Sigmoid colon (tissue), 6 donors: ENCODE measurements at regions not wholly inside any gene's neighbourhood (a gene's known extent, or its start where the extent isn't known, plus 50 kb on each side); places are given as distances from the start of the nearest gene placed in this dataset.

ENCODE experiments used
- DNase-seq: peaks from one replicate; pipeline ENCODE4 v3.0.0-alpha.2; 2019
- H3K27ac ChIP-seq, 4 donors: fragments of 200-600 bp; sonication (generic); one replicate each; pipeline ENCODE4 v1.5.1; 2016 to 2019; ENCODE audit warnings: mild to moderate bottlenecking in 1 of 4
- H3K27me3 ChIP-seq, 3 donors: fragments of 200-600 bp; sonication (generic); one replicate each; pipeline ENCODE4 v1.5.1; 2019; ENCODE audit warnings: mild to moderate bottlenecking in 1 of 3
- H3K36me3 ChIP-seq, 4 donors: fragments of 200-600 bp; sonication (generic); one replicate each; pipeline ENCODE4 v1.5.1; 2016 to 2019
- H3K4me1 ChIP-seq, 4 donors: fragments of 200-600 bp; sonication (generic); one replicate each; pipeline ENCODE4 v1.5.1; 2017 to 2019
- H3K4me3 ChIP-seq, 4 donors: fragments of 200-600 bp; sonication (generic); one replicate each; pipeline ENCODE4 v1.5.1; 2017 to 2019; ENCODE audit warnings: mild to moderate bottlenecking in 2 of 4, moderate library complexity in 1 of 4
- H3K9me3 ChIP-seq, 4 donors: fragments of 200-600 bp in 3 of 4; sonication (generic) in 3 of 4; one replicate each; pipeline versions ENCODE4 v1.5.1 to v1.6.1; 2013 to 2019
- EP300 ChIP-seq, 4 donors: sonication (generic); formaldehyde crosslinking; IDR thresholded peaks; one replicate each; pipeline ENCODE4 v1.6.1; 2017; ENCODE audit warnings: antibody characterized with exemption in 4 of 4
- POLR2A ChIP-seq, 2 donors: fragments of 450-650 bp; IDR thresholded peaks; one replicate each; pipeline ENCODE4 v1.6.1; 2016; ENCODE audit warnings: antibody characterized with exemption in 2 of 2, mild to moderate bottlenecking in 2 of 2, moderate library complexity in 2 of 2
- POLR2AphosphoS5 ChIP-seq, 4 donors: sonication (generic); formaldehyde crosslinking; IDR thresholded peaks; one replicate each; pipeline ENCODE4 v1.6.1; 2017; ENCODE audit warnings: antibody characterized with exemption in 4 of 4
- WGBS, 2 donors: extraction: QIAGEN DNeasy Blood & Tissue Kit; methylation state at CpG; one replicate each; pipeline ENCODE4 v1.1.7; 2013; 5-methylcytosine and 5-hydroxymethylcytosine counted together
- intact Hi-C: fragments of 100-400 bp; cut with DNase I; formaldehyde crosslinking; loops from one replicate; pipeline ENCODE4 v1.15.1; 2023
- TF ChIP-seq, protein P1 (sequence below), 4 experiments: fragments of 450-650 bp in 3 of 4; fragments of 200-600 bp in 1 of 4; IDR thresholded peaks; one replicate each; pipeline ENCODE4 v1.5.1; 2016 to 2019; ENCODE audit warnings: antibody characterized with exemption in 4 of 4, mild to moderate bottlenecking in 3 of 4, moderate library complexity in 2 of 4
- donor health status: healthy with polysubstance abuse.
- donor health status: healthy.

DNA sequence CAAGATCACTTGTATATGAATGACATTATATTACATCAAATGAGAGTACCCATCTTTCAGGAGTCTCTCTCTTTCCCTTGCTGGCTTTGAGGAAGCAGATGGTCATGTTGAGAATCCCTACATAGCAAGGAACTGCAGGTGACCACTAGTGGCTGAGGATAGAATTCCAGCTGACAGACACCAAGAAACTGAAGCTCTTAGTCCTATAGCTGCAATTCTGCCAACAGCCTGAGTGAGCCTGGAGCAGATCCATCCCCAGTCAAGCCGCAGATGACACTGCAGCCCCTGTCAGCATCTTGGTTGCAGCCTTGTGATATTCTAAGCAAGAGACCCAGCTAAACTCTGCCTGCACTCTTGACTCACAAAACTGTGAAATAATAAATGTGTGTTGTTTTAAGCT lies 531.5 kb downstream of the CSNK1G3 start:
- Histone ChIP-seq H3K4me3 (no peak overlapping the region), H3K4me1 (peaks cover 0 to 13% (median 12%) of the 10 kb centered on the region in 4 donors), H3K27ac (no peak overlapping the region), H3K36me3 (no peaks in the 10 kb centered on the region), H3K27me3 (no peaks in the 10 kb centered on the region), H3K9me3 (no peaks in the 10 kb centered on the region)
- intact Hi-C loops: no loop called here
- WGBS, 2 donors: 95 to 98% methylated on average over 1 of the region's 1 CpG
- TF ChIP-seq, protein P1, sequence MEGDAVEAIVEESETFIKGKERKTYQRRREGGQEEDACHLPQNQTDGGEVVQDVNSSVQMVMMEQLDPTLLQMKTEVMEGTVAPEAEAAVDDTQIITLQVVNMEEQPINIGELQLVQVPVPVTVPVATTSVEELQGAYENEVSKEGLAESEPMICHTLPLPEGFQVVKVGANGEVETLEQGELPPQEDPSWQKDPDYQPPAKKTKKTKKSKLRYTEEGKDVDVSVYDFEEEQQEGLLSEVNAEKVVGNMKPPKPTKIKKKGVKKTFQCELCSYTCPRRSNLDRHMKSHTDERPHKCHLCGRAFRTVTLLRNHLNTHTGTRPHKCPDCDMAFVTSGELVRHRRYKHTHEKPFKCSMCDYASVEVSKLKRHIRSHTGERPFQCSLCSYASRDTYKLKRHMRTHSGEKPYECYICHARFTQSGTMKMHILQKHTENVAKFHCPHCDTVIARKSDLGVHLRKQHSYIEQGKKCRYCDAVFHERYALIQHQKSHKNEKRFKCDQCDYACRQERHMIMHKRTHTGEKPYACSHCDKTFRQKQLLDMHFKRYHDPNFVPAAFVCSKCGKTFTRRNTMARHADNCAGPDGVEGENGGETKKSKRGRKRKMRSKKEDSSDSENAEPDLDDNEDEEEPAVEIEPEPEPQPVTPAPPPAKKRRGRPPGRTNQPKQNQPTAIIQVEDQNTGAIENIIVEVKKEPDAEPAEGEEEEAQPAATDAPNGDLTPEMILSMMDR (IDR thresholded peaks at IDR 0.05): no peak
- no peak for TF ChIP-seq POLR2A (IDR thresholded peaks at IDR 0.05)
- TF ChIP-seq EP300 (IDR thresholded peaks at IDR 0.05): no peak
- no peak for TF ChIP-seq POLR2AphosphoS5 (IDR thresholded peaks at IDR 0.05)
- DNase-seq: no peak

DNA sequence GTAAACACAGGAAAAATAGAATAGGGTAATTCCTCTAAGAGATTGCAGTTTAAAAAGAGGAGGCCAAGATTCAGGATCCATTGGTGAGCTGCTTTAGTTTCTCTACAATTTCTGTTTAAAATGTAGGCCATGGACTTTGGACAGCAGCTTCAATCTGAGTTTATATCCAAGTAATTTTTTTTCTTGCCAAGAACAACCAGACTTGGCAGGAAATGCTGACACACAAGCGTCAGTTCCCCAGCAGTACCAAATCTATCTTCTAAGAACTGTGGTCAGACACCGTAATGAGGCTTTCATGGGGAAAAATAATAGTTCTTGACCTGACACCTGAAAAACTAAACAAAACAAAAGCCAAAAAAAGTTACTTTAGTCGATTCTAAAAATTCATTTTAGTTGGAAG lies 528.8 kb downstream of the CSNK1G3 start:
- H3K4me3 ChIP-seq: no peak overlapping the region
- intact Hi-C loops: no loop called here

DNA sequence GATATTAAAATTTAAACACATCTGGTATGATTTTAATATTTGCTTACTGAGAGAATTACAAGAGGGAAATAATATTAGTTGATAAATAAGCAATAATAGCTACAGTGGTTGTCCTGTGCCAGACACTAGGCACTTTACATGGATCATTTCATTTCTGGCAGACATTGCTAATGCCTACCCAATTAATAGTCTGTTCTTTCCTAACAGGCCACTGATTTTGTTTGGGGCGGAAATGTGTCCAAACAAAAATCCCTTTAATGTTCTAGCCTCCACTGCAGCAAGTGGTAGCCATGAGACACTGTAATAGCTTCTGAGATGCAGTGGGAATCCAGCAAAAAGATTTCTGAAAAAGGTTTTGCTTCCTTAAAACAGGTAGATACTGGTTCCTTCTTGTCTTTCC lies 527.4 kb downstream of the CSNK1G3 start:
- H3K9me3 ChIP-seq: no peaks in the 10 kb centered on the region
- no peak overlapping the region for H3K27ac ChIP-seq
- TF ChIP-seq EP300 (IDR thresholded peaks at IDR 0.05) (no peak), POLR2A (IDR thresholded peaks at IDR 0.05) (no peak), POLR2AphosphoS5 (IDR thresholded peaks at IDR 0.05) (no peak)
- TF ChIP-seq, protein P1 (IDR thresholded peaks at IDR 0.05): no peak
- no peak for DNase-seq
- H3K4me3 ChIP-seq: no peak overlapping the region
- H3K36me3 ChIP-seq: no peaks in the 10 kb centered on the region
- H3K27me3 ChIP-seq: no peaks in the 10 kb centered on the region
- peaks cover 0 to 13% (median 12%) of the 10 kb centered on the region in 4 donors for H3K4me1 ChIP-seq
- intact Hi-C loops: no loop called here
- 91 to 96% methylated on average over 1 of the region's 1 CpG for WGBS, 2 donors

More for the DNA sequence above, 528.8 kb downstream of the CSNK1G3 start:
- no peak for DNase-seq
- Histone ChIP-seq H3K9me3 (no peaks in the 10 kb centered on the region), H3K4me1 (peaks cover 0 to 13% (median 12%) of the 10 kb centered on the region in 4 donors), H3K27me3 (no peaks in the 10 kb centered on the region), H3K36me3 (no peaks in the 10 kb centered on the region), H3K27ac (peak overlapping the region in 1 of 4 donors; percentile 3)
- WGBS, 2 donors: 7 to 25% methylated on average over 3 of the region's 3 CpGs
- TF ChIP-seq EP300 (IDR thresholded peaks at IDR 0.05): no peak
- TF ChIP-seq POLR2AphosphoS5 (IDR thresholded peaks at IDR 0.05): peak in 3 of 4 donors; percentile 11 to 42 (median 24)

DNA sequence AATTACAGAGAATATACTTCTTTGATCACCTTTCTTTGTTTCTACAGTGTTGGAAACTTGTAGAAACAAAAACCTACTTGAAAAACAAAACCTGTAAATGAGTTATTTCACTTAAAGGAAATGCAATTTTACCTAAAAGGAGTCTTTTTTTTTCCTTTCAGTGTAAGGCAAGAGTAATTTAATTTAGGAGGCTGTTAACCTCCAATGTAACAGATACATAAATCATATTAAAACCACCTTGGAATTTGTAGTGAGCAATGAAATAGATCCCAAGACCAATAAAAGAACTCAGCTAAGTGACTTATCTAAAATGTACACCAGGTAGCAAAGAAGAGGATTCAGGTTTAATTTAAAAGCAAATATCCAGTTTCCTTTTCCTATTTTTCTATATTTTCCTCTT lies 524.8 kb downstream of the CSNK1G3 start:
- no peaks in the 10 kb centered on the region for H3K9me3 ChIP-seq
- no peak overlapping the region for H3K27ac ChIP-seq
- TF ChIP-seq, protein P1 (IDR thresholded peaks at IDR 0.05): no peak
- TF ChIP-seq EP300 (IDR thresholded peaks at IDR 0.05) (no peak), POLR2A (IDR thresholded peaks at IDR 0.05) (no peak), POLR2AphosphoS5 (IDR thresholded peaks at IDR 0.05) (no peak)
- no peak overlapping the region for H3K4me3 ChIP-seq
- H3K27me3 ChIP-seq: no peaks in the 10 kb centered on the region
- DNase-seq: no peak
- intact Hi-C loops: no loop called here
- H3K36me3 ChIP-seq: no peaks in the 10 kb centered on the region
- peaks cover 0 to 13% (median 12%) of the 10 kb centered on the region in 4 donors for H3K4me1 ChIP-seq

DNA sequence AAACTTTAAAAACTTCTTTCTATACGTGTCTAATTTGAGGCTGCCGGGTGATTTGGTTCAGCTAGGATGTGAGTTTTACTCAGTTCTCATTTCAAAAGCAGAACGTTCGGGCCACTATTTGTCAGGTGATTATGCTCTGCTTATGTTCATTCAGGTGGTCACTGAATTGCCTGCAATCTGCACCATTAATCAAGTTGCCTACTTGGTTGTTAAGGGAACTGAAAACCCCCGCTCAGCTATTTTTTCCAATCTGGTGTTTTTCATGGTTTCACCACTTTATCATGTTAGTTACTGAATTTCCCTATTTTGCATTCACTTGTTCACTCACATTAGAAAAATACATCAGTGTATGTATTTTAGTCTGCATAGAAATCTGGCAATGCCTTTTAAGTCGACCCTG lies 523.0 kb downstream of the CSNK1G3 start:
- Histone ChIP-seq H3K27me3 (no peaks in the 10 kb centered on the region), H3K4me1 (peaks cover 0 to 11% (median 4%) of the 10 kb centered on the region in 4 donors), H3K27ac (no peak overlapping the region), H3K36me3 (no peaks in the 10 kb centered on the region), H3K4me3 (no peak overlapping the region), H3K9me3 (no peaks in the 10 kb centered on the region)
- WGBS, 2 donors: 72 to 91% methylated on average over 6 of the region's 6 CpGs
- TF ChIP-seq POLR2A (IDR thresholded peaks at IDR 0.05) (no peak), EP300 (IDR thresholded peaks at IDR 0.05) (no peak), POLR2AphosphoS5 (IDR thresholded peaks at IDR 0.05) (no peak)
- TF ChIP-seq, protein P1 (IDR thresholded peaks at IDR 0.05): no peak
- DNase-seq: no peak
- intact Hi-C loops: no loop called here
